GM19238 (cell line): ENCODE measurements at regions not wholly inside any gene's neighbourhood (a gene's known extent, or its start where the extent isn't known, plus 50 kb on each side); places are given as distances from the start of the nearest gene placed in this dataset.
"Not testable (repeated sequence)": the region's sequence is repeated elsewhere in the genome, so short reads cannot be mapped to it uniquely, and the experiment has no call there.

Experiments
- DNase-seq: peaks from one replicate; pipeline ENCODE4 v3.0.0; 2011; ENCODE audit warnings: low spot score; ENCODE audit not compliant: insufficient read length

- no peak for DNase-seq
Measured at GRCh38 chr20:50357783-50358161, 152.4 kb upstream of the PTPN1 start.

GRCh38 chr20:50358166-50358565 is 152.0 kb upstream of the PTPN1 start:
- DNase-seq: no peak

DNA sequence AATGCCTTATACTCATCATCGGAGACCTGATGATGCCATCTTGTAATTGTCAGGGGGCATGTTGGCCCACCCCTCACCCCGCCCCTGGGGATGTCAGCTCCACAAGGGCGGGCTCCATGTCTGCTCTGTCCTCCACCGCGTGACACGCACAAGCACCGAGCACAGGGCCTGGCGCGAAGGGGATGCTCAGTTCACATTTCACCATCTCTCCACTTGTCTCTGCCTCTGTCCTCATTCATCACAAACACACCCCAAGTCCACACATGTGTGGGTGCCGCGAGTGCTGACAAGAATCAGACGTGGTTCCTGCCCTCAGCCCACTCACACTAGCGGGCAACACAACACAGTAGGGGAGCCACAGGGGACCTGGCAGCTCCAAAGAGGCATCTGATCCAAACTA is 151.2 kb upstream of the PTPN1 start:
- DNase-seq: no peak

DNA sequence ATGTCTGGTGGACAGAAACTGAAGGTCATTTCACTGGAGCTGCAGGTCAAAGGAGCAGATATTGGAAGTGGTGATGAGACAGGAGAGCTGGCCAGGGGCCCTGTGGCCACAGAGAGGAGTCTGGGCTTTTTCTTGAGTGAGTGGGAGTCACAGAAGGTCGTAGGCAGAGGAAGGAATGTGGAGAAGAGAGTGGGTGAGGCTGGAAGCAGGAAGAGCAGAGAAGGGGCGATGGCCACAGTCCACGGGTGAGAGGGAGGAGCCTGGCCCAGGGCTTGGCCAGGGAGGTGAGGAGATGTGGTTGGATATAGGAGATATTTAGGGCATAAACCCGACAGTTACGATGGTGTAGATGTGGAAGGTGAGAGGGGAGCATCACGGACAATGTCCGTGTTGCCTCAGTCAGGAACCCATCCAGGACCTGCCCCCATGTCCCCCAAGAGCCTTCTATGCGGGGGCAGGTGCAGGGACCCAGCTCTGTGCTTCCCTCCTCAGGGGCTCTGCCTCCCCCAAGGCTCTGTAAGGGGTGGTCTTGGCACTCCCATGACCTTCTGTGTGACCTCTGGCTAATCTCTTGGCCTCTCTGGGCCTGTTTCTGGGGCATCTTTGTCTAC is 150.5 kb upstream of the PTPN1 start:
- DNase-seq: no peak

GRCh38 chr20:50360218-50360672 is 149.9 kb upstream of the PTPN1 start:
- no peak for DNase-seq

- DNase-seq: no peak
Measured at GRCh38 chr20:50360921-50361320, 149.3 kb upstream of the PTPN1 start.

DNA sequence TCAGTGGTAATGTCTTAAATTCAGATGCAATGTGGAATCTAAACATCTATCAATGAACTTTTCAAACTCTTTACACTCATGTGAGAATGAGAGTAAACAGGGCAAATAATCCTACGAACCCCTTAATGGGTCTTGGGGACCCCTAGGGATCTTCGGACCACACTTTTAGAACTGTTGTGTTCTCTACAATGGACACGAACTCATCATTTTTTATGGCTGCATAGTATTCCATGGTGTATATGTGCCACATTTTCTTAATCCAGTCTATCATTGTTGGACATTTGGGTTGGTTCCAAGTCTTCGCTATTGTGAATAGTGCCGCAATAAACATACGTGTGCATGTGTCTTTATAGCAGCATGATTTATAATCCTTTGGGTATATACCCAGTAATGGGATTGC is 148.0 kb upstream of the PTPN1 start:
- not testable (repeated sequence) for DNase-seq

GRCh38 chr20:50363027-50363426 is 147.2 kb upstream of the PTPN1 start:
- no peak for DNase-seq

- DNase-seq: no peak
Measured at GRCh38 chr20:50363479-50363878, 146.7 kb upstream of the PTPN1 start.

- DNase-seq: no peak
Measured at GRCh38 chr20:50364542-50364941, 145.6 kb upstream of the PTPN1 start.

- DNase-seq: no peak
Measured at GRCh38 chr20:50366270-50367103, 143.7 kb upstream of the PTPN1 start.

DNA sequence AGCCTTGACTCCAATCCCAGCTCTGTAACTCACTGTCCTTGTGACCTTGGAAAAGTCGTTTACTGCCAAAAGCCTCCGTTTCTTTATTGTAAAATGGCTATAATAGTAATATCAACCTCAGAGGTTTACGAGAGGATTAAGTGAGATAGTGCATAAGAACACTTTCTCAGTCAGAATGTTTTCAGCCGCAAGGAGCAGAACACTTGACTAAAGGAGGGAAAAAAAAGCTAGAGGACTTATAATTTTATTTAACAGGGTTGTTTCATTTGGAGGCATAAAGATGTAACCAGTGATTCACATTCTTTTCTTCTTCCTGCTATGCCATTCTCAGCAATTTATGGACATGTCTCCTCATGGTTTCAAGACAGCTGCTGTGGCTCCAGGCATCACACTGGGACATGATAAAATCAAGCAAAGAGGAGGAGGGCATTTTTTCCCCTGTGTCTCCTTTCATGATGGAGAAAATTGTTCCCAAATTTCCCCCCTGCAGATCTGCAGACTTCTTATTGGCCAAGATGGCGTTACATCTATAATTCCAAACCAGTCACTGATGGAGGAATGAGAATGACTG is 143.0 kb upstream of the PTPN1 start:
- no peak for DNase-seq

GRCh38 chr20:50367739-50368375 is 142.3 kb upstream of the PTPN1 start:
- DNase-seq: no peak

GRCh38 chr20:50368386-50368785 is 141.8 kb upstream of the PTPN1 start:
- DNase-seq: no peak

GRCh38 chr20:50368813-50369224 is 141.4 kb upstream of the PTPN1 start:
- DNase-seq: no peak

- no peak for DNase-seq
Measured at GRCh38 chr20:50369225-50370035, 140.8 kb upstream of the PTPN1 start.

- DNase-seq: no peak
Measured at GRCh38 chr20:50370036-50370566, 140.1 kb upstream of the PTPN1 start.

GRCh38 chr20:50371878-50372769 is 138.1 kb upstream of the PTPN1 start:
- no peak for DNase-seq

DNA sequence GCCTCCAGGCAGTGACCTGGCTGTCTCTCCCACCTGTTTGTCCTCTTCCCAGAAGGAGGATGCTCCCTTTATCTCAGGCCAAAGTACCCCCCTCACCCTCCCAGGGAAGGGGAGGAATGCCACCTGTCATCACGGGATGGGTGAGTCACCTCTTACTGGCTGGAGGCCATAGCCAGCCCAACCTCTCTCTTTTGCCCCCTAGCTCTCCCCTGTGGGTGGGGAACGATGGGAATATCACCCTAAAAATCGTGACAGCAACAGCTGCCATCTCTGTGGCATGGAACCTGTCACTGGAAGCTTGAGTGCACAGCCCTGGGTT is 137.5 kb upstream of the PTPN1 start:
- DNase-seq: no peak

- no peak for DNase-seq
Measured at GRCh38 chr20:50373674-50374286, 136.4 kb upstream of the PTPN1 start.
